Omental fat pad (tissue), 3 donors: ENCODE measurements at regions not wholly inside any gene's neighbourhood (a gene's known extent, or its start where the extent isn't known, plus 50 kb on each side); places are given as distances from the start of the nearest gene placed in this dataset.

Source experiments
- ATAC-seq: fragments of 150-250 bp; one replicate; pipeline ENCODE4 v1.9.1; 2016; ENCODE audit warnings: mild to moderate bottlenecking, moderate library complexity; ENCODE audit not compliant: low FRiP score
- DNase-seq: peaks from one replicate; pipeline ENCODE4 v3.0.0-alpha.2; 2019; ENCODE audit warnings: low spot score
- CTCF ChIP-seq, 3 donors: fragments of 450-650 bp; IDR thresholded peaks; one replicate each; pipeline ENCODE4 v1.5.1; 2016 to 2017; ENCODE audit warnings: antibody characterized with exemption in 3 of 3, mild to moderate bottlenecking in 3 of 3, moderate library complexity in 2 of 3

DNA sequence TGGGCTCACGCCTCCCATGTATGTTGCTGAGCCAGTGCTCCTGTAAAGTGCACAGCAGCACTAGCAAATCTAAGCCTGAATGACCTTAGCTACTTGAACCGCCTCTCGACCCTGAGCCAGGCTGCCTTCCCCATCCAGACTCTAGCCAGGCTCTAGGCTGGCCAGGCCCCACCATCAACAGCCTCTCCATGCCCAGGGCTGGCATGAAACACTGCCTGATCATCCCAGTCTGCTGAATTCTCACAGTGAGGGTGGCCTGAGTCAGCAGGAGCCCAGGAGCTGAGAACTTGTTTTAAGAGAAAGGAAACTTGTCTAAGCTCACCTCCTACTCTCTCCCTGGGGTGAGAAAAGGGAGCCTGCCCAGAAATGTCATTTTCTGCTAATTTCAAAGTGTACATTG, 733.3 kb downstream of the PTPRU start:
- no peak for ATAC-seq
- TF ChIP-seq CTCF (IDR thresholded peaks at IDR 0.05): no peak
- DNase-seq: no peak

DNA sequence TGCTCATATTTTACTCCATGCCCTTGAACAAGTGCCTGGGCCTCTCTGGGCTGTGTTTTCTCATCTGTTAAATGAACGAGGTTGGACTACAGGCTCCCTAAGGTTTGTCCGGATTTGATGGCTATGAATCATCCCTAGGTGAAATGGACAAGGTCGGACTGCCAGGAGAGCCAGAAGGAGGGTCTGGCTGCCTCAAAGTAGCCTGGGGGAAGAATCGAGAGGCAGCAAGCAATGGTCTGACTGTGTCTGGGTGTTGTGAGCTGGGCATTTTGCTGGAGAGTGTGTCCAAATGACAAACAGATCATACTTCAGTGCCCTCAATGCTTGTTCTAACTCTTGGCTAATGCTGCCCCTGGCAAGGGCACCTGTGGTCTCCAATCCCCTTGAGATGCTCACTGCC, 730.9 kb downstream of the PTPRU start:
- DNase-seq (no peak), ATAC-seq (no peak)
- no peak for TF ChIP-seq CTCF (IDR thresholded peaks at IDR 0.05)

GRCh38 chr1:29966526-29967045, 730.3 kb downstream of the PTPRU start:
- ATAC-seq: no peak
- TF ChIP-seq CTCF (IDR thresholded peaks at IDR 0.05): no peak
- no peak for DNase-seq

DNA sequence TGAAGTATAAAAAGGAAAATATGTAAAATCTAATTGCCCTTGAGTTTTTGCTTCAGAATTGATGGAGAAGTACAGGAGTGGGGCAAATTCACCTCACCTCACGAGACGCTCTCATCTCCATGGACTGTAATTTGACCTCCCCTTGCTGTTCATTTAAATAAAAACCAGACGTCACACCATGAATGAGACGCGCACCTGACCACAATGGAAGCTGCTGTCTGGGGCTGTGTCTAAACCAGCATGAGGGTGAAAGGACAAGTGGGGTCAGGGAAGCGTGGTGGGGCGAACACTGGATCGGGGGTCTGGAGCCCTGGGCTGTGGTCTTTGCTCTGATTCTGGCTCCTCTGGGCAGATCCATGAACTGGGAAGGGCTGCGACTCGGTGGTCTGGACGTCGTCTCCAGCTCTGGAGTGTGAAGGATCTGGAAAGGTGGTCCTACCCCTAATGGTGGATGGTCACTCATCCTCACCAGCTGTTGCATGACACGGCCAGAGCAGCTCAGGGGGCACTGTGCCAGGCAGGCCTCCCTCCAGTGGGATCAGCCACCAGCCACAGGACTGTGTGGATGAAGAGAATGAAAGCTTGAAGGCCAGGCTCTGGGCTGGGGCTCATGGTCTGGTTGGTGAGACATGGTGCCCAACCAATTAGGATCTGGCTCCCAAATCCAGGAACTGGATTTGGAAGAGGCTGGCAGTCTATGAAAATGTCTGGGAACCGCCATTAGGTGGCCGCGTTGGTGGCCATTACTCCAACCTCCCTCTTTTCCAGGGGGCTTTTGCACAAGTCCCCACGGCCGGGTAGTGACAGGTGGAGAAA, 728.6 kb downstream of the PTPRU start:
- no peak for ATAC-seq
- TF ChIP-seq CTCF (IDR thresholded peaks at IDR 0.05): no peak
- DNase-seq: no peak

GRCh38 chr1:29963946-29964345, 727.6 kb downstream of the PTPRU start:
- no peak for TF ChIP-seq CTCF (IDR thresholded peaks at IDR 0.05)
- ATAC-seq (no peak), DNase-seq (no peak)

DNA sequence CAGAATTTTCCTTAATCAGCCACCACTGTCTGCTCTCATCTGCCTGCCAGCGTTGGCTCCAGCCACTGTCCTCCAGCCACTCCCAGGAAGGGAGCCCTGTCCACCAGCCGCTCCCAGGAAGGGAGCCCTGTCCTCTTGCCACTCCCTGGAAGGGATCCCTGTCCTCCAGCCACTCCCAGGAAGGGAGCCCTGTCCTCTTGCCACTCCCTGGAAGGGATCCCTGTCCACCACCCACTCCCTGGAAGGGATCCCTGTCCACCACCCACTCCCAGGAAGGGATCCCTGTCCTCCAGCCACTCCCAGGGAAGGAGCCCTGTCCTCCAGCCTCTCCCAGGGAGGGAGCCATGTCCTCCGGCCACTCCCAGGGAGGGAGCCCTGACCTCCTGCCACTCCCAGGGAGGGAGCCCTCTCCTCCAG, 726.5 kb downstream of the PTPRU start:
- no peak for ATAC-seq
- no peak for DNase-seq
- TF ChIP-seq CTCF (IDR thresholded peaks at IDR 0.05): no peak

- no peak for DNase-seq
Observed at GRCh38 chr1:29962336-29962735, 726.0 kb downstream of the PTPRU start.

More at GRCh38 chr1:29962336-29962735, 726.0 kb downstream of the PTPRU start:
- no peak for ATAC-seq
- no peak for TF ChIP-seq CTCF (IDR thresholded peaks at IDR 0.05)
